GM12878 (cell line): ENCODE measurements at regions not wholly inside any gene's neighbourhood (a gene's known extent, or its start where the extent isn't known, plus 50 kb on each side); places are given as distances from the start of the nearest gene placed in this dataset.

Source experiments
- ATAC-seq: fragments of 200-7000 bp; cut with Tn5 transposase; 3 replicates; pipeline ENCODE4 v1.9.1; 2020; ENCODE audit warnings: mild to moderate bottlenecking, moderate library complexity
- BruUV-seq: library from RNA; stranded (reverse); fragments of 400-500 nt; replicated peaks from 2 replicates; lab custom pipeline; 2021; lab: Mats Ljungman, UMichigan
- CTCF ChIA-PET: fragments of 300-600 bp; sonication (Branson Sonifier 250); formaldehyde crosslinking; extraction: SDS; loops from one replicate; lab custom pipeline; 2021; ENCODE audit warnings: inconsistent platforms; lab: Yijun Ruan, JAX
- POLR2A ChIA-PET: fragments of 350-600 bp; formaldehyde crosslinking; extraction: SDS; loops from one replicate; lab custom pipeline; 2021; ENCODE audit warnings: inconsistent platforms; lab: Charles Lee
- RAD21 ChIA-PET: fragments of 300-600 bp; sonication (Branson Sonifier 250); formaldehyde crosslinking; loops from one replicate; lab custom pipeline; 2023; ENCODE audit warnings: antibody characterized with exemption; ENCODE audit not compliant: unreplicated experiment; lab: Charles Lee
- SMC1A ChIA-PET: fragments of 300-600 bp; sonication (Branson Sonifier 250); formaldehyde crosslinking; loops from one replicate; lab custom pipeline; 2023; ENCODE audit not compliant: unreplicated experiment, uncharacterized antibody; lab: Charles Lee
- DNase-seq: peaks from one replicate; pipeline ENCODE4 v3.0.0-alpha.2; 2011; ENCODE audit warnings: low read depth, low spot score
- FAIRE-seq: peaks from 3 replicates; lab custom pipeline; 2011; peaks lifted over from hg19 to GRCh38; lab: Jason Lieb, UNC
- H2AFZ ChIP-seq: 2 replicates; pipeline ENCODE4 v1.6.0; 2011; ENCODE audit warnings: low read depth, low read length, control low read depth; ENCODE audit not compliant: control insufficient read depth
- H3K27ac ChIP-seq: 2 replicates; pipeline ENCODE4 v1.5.1; 2011; ENCODE audit warnings: control low read depth; ENCODE audit not compliant: control insufficient read depth, insufficient read depth
- H3K27me3 ChIP-seq, 2 experiments: replicated peaks in 1 of 2; 2 replicates each; pipeline versions ENCODE4 v1.6.0 to v1.6.1; 2011; ENCODE audit warnings: low read length in 1 of 2; ENCODE audit not compliant: control insufficient read depth in 2 of 2, insufficient read depth in 2 of 2
- H3K36me3 ChIP-seq, 2 experiments: 2 replicates each; pipeline ENCODE4 v1.5.1; 2011; ENCODE audit warnings: low read length in 1 of 2; ENCODE audit not compliant: control insufficient read depth in 2 of 2, insufficient read depth in 2 of 2
- H3K4me1 ChIP-seq: 2 replicates; pipeline ENCODE4 v1.6.1; 2011; ENCODE audit warnings: mild to moderate bottlenecking, low read length, moderate library complexity, mixed read lengths; ENCODE audit not compliant: control insufficient read depth, insufficient read depth
- H3K4me2 ChIP-seq: 2 replicates; pipeline ENCODE4 v1.6.0; 2011; ENCODE audit warnings: control low read depth; ENCODE audit not compliant: control insufficient read depth, insufficient read depth
- H3K4me3 ChIP-seq: fragments of 200-600 bp; sonication (generic); 2 replicates; pipeline ENCODE4 v1.5.1; 2016
- H3K79me2 ChIP-seq: 2 replicates; pipeline ENCODE4 v1.6.0; 2011; ENCODE audit warnings: low read length; ENCODE audit not compliant: control insufficient read depth, insufficient read depth
- H3K9ac ChIP-seq: 2 replicates; pipeline ENCODE4 v1.8.0; 2011; ENCODE audit warnings: low read length, control low read depth, mixed read lengths; ENCODE audit not compliant: control insufficient read depth, insufficient read depth
- H3K9me3 ChIP-seq: replicated peaks from 3 replicates; pipeline ENCODE4 v1.5.1; 2011; ENCODE audit warnings: mild to moderate bottlenecking, low read length; ENCODE audit not compliant: control insufficient read depth, insufficient read depth
- H4K20me1 ChIP-seq: 2 replicates; pipeline ENCODE4 v1.6.0; 2011; ENCODE audit not compliant: control insufficient read depth, insufficient read depth
- EP300 ChIP-seq, 2 experiments: fragments of 150-350 bp in 1 of 2; IDR thresholded peaks; 2 replicates each; pipeline ENCODE4 v1.6.1; 2011 to 2012; ENCODE audit warnings: low read depth in 2 of 2, low read length in 2 of 2, borderline replicate concordance in 1 of 2, improper control_type of control experiment in 1 of 2, inconsistent platforms in 1 of 2; ENCODE audit not compliant: control insufficient read depth in 1 of 2
- IRF3 ChIP-seq: fragments of 450-650 bp; IDR thresholded peaks from 2 replicates; pipeline ENCODE4 v1.6.1; 2014; ENCODE audit warnings: mild to moderate bottlenecking
- LARP7 ChIP-seq: fragments of 450-650 bp; IDR thresholded peaks from 2 replicates; pipeline ENCODE4 v1.6.1; 2017; ENCODE audit warnings: mild to moderate bottlenecking
- MAX ChIP-seq: IDR thresholded peaks from 2 replicates; pipeline ENCODE4 v1.6.1; 2012; ENCODE audit warnings: low read depth, low read length, improper control_type of control experiment
- NFYA ChIP-seq: IDR thresholded peaks from 2 replicates; pipeline ENCODE4 v1.6.1; 2011; ENCODE audit warnings: low read depth, mild to moderate bottlenecking, low read length, improper control_type of control experiment, borderline replicate concordance
- PKNOX1 ChIP-seq: fragments of 450-650 bp; IDR thresholded peaks from 2 replicates; pipeline ENCODE4 v1.6.1; 2016; ENCODE audit warnings: mild to moderate bottlenecking
- SPI1 ChIP-seq: IDR thresholded peaks from 2 replicates; pipeline ENCODE4 v1.6.1; 2011; ENCODE audit warnings: low read depth, mild to moderate bottlenecking, low read length, moderate library complexity, borderline replicate concordance; ENCODE audit not compliant: insufficient read depth
- TAF1 ChIP-seq: IDR thresholded peaks from 2 replicates; pipeline ENCODE4 v1.6.1; 2011; ENCODE audit warnings: mild to moderate bottlenecking, low read depth, low read length, borderline replicate concordance
- ZBTB33 ChIP-seq: fragments of 450-650 bp; IDR thresholded peaks from 2 replicates; pipeline ENCODE4 v1.6.1; 2017; ENCODE audit warnings: mild to moderate bottlenecking
- WGBS: methylation state at CpG from one replicate; pipeline ENCODE4 v1.1.6; 2016; ENCODE audit warnings: low lambda C conversion rate; ENCODE audit not compliant: insufficient replicate concordance, insufficient coverage; ENCODE audit errors: missing lambda C conversion rate; 5-methylcytosine and 5-hydroxymethylcytosine counted together
- in situ Hi-C: fragments of 300-500 bp; cut with MboI; formaldehyde crosslinking; loops from 9 replicates; pipeline ENCODE4 v1.14.3; 2018; ENCODE audit warnings: mixed read lengths
- intact Hi-C: fragments of 100-400 bp; cut with micrococcal nuclease; formaldehyde crosslinking; loops from one replicate; pipeline ENCODE4 v1.14.2; 2022; ENCODE audit not compliant: unreplicated experiment

- no peaks in the 10 kb centered on the region for H3K79me2 ChIP-seq
- peak overlapping the region; percentile 0 for H2AFZ ChIP-seq
- ChIA-PET CTCF (interaction anchor here (0.6 to 3.0 kb wide), 15 partner anchors 11 to 514 kb away, joined by 3 to 13 read pairs (median 4); no protein-coding TSS in a partner anchor), RAD21 (interaction anchor here (1.2 to 1.6 kb wide), 3 partner anchors 83 to 222 kb away, joined by 3 to 12 read pairs (median 3); no protein-coding TSS in a partner anchor), SMC1A (interaction anchor here (0.7 to 1.7 kb wide), 10 partner anchors 15 to 222 kb away, joined by 3 to 5 read pairs (median 4); no protein-coding TSS in a partner anchor), POLR2A (interaction anchor here (0.6 kb wide), 1 partner anchor 99 kb away, joined by 3 read pairs; no protein-coding TSS in a partner anchor)
- intact Hi-C loops (loop anchor here (2.0 to 5.0 kb wide), 2 partner anchors 83 to 119 kb away; partner anchors contain the start of gene C21orf91), in situ Hi-C loops (loop anchor here (5.0 kb wide), 1 partner anchor 224 kb away; no protein-coding TSS in a partner anchor)
- no TSS peak for BruUV-seq
- TF ChIP-seq EP300 (IDR thresholded peaks at IDR 0.05; ENCODE audit: borderline replicate concordance in 1 of 2, control insufficient read depth in 1 of 2, low read depth in 2 of 2, low read length in 2 of 2) (no peak), SPI1 (peak; percentile 59; the same call in 1 of the 2 replicates)
- H3K4me1 ChIP-seq = peaks cover 3% of the 10 kb centered on the region
- H3K9ac ChIP-seq = no peak overlapping the region
- ATAC-seq = peak; percentile 41; the same call in 2 of the 3 replicates
- 17% methylated on average over 10 of the region's 10 CpGs for WGBS
- no peak overlapping the region for H3K27ac ChIP-seq
- H3K4me2 ChIP-seq = 0 out of 2 replicates have a peak overlapping the region, but pooled peaks have one; percentile 2
- peak; percentile 23 for DNase-seq
- H3K4me3 ChIP-seq = no peak overlapping the region
- H3K27me3 ChIP-seq = no peaks in the 10 kb centered on the region
- no peaks in the 10 kb centered on the region for H4K20me1 ChIP-seq
- no peak for FAIRE-seq
- no peaks in the 10 kb centered on the region for H3K36me3 ChIP-seq
- H3K9me3 ChIP-seq = no peaks in the 10 kb centered on the region; the same call in 2 of the 3 replicates
These were observed 82.4 kb upstream of the C21orf91 start for GRCh38 chr21:17901458-17902079.

- SMC1A ChIA-PET = interaction anchor here (0.7 to 1.7 kb wide), 11 partner anchors 15 to 222 kb away, joined by 3 to 5 read pairs (median 3); no protein-coding TSS in a partner anchor
- in situ Hi-C loops = loop anchor here (5.0 kb wide), 1 partner anchor 224 kb away; no protein-coding TSS in a partner anchor
- TF ChIP-seq LARP7 (no peak), PKNOX1 (no peak), NFYA (no peak), TAF1 (no peak), ZBTB33 (no peak), IRF3 (no peak), MAX (no peak)
These were observed 81.8 kb upstream of the C21orf91 start for GRCh38 chr21:17900990-17901385.

More at GRCh38 chr21:17900990-17901385, 81.8 kb upstream of the C21orf91 start:
- no peaks in the 10 kb centered on the region for H3K27me3 ChIP-seq
- 76% methylated on average over 5 of the region's 5 CpGs for WGBS
- H4K20me1 ChIP-seq = no peaks in the 10 kb centered on the region
- H3K4me2 ChIP-seq = no peak overlapping the region
- H3K79me2 ChIP-seq = no peaks in the 10 kb centered on the region
- ATAC-seq (no peak), FAIRE-seq (no peak), DNase-seq (no peak)
- ChIA-PET CTCF (interaction anchor here (0.6 to 3.0 kb wide), 14 partner anchors 12 to 514 kb away, joined by 3 to 13 read pairs (median 4); no protein-coding TSS in a partner anchor), RAD21 (interaction anchor here (1.2 to 1.6 kb wide), 3 partner anchors 83 to 221 kb away, joined by 3 to 12 read pairs (median 3); no protein-coding TSS in a partner anchor), POLR2A (interaction anchor here (0.6 kb wide), 1 partner anchor 99 kb away, joined by 3 read pairs; no protein-coding TSS in a partner anchor)
- no TSS peak for BruUV-seq
- no peaks in the 10 kb centered on the region for H3K36me3 ChIP-seq
- intact Hi-C loops = loop anchor here (5.0 kb wide), 1 partner anchor 119 kb away; no protein-coding TSS in a partner anchor
- no peak overlapping the region for H3K4me3 ChIP-seq
- no peak overlapping the region for H3K9ac ChIP-seq
- H2AFZ ChIP-seq = no peak overlapping the region
- H3K4me1 ChIP-seq = peaks cover 3% of the 10 kb centered on the region
- H3K9me3 ChIP-seq = no peaks in the 10 kb centered on the region; the same call in 2 of the 3 replicates
- H3K27ac ChIP-seq = no peak overlapping the region
